HG03565 (cell line): ENCODE measurements at regions not wholly inside any gene's neighbourhood (a gene's known extent, or its start where the extent isn't known, plus 50 kb on each side); places are given as distances from the start of the nearest gene placed in this dataset.
A peak's percentile ranks its signal among the peaks of the same experiment; 100 is the strongest.
"Not testable (repeated sequence)": the region's sequence is repeated elsewhere in the genome, so short reads cannot be mapped to it uniquely, and the experiment has no call there.

ENCODE experiments used
- ATAC-seq: cut with Tn5 transposase; IDR thresholded peaks from one replicate; pipeline ENCODE4 v1.9.1; 2021; ENCODE audit warnings: mild to moderate bottlenecking, moderate library complexity; ENCODE audit not compliant: unreplicated experiment

DNA sequence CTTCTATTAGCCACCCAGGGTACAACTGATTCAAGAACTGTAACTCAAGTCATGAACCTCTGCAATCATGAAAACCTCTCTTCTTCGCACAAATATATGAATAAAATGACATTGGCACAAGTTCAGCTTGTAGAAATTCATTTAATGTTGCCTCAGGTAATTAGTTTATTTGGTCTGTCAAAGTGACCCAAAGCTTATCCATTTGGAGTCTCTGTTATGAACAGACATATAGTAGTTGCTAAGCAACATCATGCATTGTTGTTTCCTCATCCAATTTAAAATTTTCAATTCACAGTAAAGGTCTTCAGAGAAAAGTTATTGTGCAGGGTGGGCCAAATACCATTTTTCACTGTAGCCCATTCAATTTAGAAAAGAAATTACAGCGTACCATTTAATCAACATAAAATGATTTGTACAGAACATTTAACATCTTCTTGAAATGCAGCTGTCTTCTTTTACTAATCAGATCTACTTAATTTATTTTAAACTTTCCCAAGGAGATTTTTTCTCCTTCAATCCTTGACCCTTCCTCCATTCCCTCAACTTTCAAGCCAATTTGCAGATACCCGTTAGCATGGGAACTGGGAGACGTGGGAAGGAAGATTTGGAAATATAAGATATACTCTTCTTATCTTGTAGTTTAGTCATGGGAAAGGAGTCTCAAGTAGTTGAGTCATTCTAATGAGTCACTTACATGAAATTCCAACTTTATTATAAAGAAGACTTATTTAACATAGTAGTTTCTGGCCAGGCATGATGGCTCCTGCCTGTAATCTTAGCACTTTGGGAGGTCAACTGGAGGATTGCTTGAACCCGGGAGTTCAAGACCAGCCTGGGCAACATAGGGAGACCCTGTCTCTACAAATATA, 231.3 kb downstream of the ATPSCKMT start:
- no peak for ATAC-seq

- ATAC-seq, result no peak
These were observed 231.9 kb downstream of the ATPSCKMT start for GRCh38 chr5:10017786-10018185.

- ATAC-seq, result not testable (repeated sequence)
These were observed 233.1 kb downstream of the ATPSCKMT start for GRCh38 chr5:10016559-10016958.

- not testable (repeated sequence) for ATAC-seq
These were observed 234.0 kb downstream of the ATPSCKMT start for GRCh38 chr5:10015681-10016080.

DNA sequence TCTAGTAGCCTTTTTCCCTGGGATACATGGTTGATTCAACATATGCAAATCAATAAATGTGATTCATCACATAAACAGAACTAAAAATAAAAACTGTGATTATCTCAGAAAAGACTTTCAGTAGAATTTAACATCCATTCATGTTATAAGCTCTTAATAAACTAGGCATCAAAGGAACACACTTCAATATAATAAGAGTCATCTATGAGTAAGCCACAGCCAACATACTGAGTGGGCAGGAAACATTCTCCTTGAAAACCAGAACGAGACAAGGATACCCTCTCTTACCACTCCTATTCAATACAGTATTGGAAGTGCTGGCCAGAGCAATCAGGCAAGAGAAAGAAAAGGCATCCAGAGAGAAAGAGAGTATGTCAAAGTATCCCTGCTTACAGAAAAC, 239.9 kb downstream of the ATPSCKMT start:
- no peak for ATAC-seq

DNA sequence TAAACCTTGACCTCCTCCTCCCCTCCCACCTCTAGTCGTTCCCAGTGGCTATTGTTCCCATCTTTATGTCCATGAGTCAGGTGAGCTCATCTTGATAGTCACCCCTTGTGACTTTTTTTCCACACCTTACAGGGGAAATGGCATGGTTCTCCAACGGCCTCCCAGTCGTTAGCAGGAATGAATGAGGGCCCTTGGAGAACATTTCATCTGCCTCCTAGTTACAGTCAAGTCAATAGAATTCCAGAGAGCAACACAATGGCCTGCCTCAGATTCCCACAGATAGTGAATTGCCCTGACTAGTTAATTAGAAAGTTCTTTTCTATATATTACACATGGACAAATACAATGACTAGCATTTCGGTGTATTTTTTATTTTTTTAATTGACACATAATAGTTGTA, 262.6 kb downstream of the ATPSCKMT start:
- ATAC-seq, result no peak

DNA sequence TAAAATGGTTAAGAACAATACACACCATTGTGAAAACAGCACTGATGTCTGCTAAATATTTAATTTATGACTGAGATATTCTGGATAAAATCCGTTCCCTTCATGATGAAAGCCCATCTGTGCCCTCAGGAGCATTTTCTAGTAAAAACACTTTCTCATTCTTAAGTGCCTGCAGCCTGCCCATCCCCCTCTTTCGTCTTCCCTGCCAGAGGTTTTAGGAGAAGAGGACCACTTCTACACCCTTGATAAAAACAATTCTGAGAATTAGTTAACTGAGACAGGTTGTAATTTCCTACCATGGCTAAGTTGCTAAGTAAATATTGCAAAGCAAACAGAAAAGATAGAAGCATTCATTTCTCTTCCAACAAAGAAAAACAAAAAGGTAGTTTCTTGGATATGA, 272.6 kb downstream of the ATPSCKMT start:
- ATAC-seq, result no peak

DNA sequence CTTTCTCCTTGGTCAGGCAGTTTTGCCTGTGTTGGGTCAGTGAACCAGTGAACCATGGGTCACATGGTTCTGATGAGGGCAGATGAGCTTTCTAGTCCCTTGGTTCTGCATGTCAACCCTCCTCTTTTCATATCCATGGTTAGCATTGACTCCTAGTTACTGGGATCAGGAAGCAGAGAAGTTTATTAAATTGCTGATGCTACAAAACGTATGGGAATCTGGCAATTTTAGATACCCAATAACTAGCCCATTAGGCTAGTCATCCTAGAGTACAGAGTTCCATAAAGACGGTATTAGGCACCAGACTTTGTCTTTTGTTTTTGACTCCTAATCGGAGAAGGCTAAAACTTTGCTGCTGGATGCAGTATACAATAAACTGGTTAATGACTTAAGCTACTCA, 273.1 kb downstream of the ATPSCKMT start:
- ATAC-seq, result no peak

DNA sequence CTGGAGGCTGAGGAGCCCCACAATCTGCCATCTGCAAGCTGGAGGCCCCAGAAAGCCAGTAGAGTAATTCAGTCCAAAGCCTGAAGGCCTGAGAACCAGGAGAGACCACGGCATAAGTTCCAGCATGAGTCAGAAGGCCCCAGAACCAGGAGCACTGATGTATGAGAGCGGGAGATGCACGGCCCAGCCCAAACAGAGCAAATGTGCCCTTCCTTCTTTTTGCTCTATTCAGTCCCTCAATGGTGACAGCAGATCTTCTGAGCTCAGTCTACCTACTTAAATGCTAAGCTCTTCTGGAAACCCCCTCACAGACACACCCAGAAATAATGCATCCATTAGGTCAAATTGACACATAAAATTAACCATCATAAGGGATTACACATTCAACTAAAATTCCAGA, 277.6 kb downstream of the ATPSCKMT start:
- ATAC-seq, result no peak

DNA sequence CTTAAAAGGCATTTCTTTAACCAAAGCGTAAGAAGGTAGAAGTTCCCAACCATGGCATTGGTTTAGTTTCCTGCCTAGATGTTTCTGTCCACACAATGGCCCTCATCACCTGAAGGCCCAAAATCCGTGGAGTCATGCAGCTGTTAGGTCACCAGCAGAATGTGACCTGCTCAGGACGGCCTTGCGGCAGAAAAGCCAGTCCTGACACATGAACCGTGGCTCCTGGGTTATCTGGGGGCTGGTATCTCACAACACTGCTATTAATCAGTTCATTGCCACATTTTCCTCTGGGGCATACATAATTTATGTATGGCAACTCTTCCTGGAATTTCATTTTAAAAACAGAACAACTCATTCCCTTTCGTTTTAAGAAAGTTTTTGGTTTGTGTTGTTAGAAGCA, 278.4 kb downstream of the ATPSCKMT start:
- no peak for ATAC-seq

DNA sequence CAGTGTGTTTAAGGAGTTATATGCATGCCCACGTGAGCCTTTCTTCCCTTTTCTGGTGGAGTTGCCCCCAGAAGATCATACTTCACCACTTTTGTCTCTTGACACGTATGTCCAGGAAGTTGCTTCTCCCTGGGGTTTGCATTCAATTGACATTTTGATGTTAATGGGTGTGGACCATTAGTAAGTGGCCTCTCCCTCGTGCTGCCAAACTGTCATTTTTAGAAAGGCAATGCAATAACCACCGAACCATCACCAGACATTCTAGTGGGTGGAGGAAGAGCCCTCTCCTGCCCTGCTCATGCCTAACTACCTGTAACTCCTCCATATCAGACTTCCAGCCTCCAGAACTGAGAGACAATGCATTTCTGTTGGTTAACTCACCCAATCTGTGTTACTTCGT, 290.8 kb downstream of the ATPSCKMT start:
- no peak for ATAC-seq

DNA sequence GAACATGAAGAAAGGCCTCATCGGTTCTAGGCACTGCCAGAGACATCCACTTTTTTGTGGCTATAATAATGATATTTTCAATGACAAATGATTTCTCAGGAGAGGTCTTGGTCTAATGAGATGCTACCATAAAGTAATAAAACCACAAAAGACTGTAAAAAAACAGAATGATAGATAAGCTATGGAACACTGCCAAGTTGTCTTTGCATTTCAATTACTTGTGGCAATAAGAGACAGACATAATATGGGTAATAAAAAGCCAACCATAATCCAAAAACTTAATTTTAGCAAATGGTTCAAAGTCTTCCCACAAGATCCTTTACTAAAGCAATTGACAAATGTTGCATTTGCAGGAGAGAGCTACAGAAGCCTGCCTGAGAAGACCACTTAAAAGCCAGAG, 292.5 kb downstream of the ATPSCKMT start:
- no peak for ATAC-seq

GRCh38 chr5:9956725-9957124, 293.0 kb downstream of the ATPSCKMT start:
- no peak for ATAC-seq

GRCh38 chr5:9955586-9955985, 294.1 kb downstream of the ATPSCKMT start:
- ATAC-seq, result no peak

DNA sequence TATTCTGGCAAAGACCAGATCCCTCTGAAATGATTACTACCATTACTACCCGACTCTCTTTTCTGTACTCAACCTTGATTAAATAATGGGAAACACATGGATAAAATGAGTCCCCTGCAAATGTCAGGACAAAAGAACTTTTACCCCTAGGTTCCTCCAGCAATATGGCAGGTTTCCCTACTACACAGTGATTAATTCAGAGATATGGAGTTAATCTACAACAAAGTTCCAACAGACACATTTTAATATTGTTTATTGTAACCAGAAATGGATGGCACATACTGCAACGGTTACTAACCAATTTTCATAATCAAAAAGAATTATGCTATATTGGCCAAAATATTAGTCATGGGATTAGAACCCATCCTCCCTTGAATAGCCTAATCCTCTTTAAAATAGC, 294.8 kb downstream of the ATPSCKMT start:
- ATAC-seq, result no peak

DNA sequence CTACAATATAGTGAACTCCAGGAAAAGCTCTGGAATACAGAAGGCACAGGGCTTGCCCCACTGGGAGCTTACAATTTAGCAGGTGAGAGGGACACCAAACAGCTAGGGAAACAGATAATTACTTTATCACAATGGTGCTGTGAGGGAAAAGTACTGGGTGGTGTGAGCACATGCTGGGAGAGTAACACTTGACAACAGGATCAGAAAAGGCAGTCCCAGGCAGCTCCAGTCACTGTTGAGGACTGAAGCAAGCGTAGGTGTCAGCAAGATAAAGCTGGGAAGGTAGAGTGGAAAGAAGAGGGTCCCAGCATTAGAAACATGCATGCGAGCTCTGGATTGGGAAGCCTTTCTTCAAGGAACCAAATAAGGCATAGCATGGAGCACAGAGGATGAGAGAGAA, 296.0 kb downstream of the ATPSCKMT start:
- ATAC-seq, result no peak

DNA sequence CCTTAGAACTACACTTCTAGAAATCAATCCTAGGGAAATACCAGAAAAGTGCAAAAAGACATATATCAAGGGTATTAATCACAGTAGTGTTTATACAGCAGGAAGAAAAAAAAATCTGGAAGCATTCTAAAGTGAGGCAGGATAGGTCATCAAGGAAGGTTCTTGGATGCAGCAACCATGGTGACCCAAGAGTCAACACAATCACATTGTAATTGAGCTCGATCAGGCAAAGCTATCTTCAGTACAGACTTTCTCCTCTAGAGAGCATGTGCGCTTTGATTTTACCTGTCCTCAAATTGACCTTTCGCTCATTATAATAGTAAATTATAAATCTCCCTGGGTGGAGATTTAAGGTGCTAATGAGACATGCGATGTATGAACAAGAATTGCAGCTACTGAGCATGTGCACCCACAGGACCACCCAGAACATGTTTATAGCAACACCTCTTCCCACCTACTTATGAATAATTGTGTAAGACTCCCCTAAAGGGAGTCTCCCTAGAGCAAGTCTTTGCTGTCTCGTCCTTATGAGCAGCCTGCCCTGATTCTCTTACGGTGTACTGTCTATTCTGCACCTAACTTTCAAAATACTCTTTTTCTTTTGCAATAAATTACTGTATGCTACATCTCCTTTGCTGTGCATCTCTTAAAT, 297.7 kb downstream of the ATPSCKMT start:
- no peak for ATAC-seq

- no peak for ATAC-seq
These were observed 301.7 kb downstream of the ATPSCKMT start for GRCh38 chr5:9947944-9948343.

DNA sequence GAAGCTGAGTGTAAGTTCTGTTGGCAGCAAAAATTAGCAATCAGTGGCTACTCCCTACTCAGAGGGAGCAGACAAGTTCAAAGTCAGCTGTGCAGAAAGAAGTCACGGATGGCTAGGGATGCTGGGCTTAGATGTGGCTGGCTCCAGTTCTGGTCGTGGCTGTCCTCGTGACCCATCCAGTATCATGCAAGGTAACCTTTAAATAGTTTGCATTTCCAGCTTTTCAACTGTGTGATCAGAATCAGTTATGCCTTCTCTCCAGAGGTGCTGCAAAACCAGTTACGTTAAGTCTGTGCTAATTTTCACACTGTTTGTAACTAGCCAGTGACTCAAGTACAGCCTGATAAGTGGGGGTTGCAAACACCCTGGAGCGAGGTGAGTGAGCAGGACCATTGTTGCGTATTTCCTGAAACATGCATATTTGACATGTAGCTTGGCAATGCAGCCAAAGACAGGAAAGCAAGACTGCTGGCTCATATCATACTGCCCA, 302.4 kb downstream of the ATPSCKMT start:
- ATAC-seq, result peak; percentile 48

DNA sequence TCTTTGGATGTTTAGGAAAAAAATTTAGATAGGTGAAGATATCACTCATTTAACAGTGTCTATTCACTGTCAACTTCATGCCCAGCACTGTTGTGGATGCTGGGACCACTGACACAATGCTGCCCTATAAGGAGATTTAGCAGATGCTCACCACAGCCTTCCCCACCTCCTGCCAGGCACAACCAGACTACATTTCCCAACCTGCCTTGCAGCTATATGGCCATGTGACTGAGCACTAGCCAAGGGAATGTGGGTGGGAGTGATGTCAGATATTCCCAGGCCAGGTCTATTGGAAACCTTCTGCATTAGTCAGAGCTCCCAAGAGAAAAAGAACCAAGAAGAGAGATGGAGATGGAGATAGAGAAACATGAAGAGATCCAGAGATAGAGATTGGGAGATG, 302.6 kb upstream of the TAS2R1 start:
- ATAC-seq, result no peak

GRCh38 chr5:9930156-9930555, 300.0 kb upstream of the TAS2R1 start:
- no peak for ATAC-seq

DNA sequence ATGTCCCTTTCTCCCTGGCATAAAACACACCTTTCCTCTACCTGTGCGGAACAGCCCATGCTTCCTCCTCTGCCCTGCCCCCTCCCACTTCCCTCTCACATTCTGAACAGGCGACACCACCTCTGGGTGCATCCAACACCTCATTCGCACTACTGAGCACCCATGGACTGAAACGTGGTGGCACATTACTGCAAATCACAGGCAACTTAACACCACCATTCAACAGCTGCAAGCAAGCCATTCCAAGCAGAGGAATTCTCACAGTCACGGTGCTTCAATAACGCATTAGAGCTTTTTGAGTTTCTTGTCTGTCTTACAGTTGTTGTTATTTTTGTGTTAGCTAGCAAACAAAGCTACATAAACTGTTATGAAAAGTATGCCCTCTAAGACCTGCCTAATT, 298.2 kb upstream of the TAS2R1 start:
- ATAC-seq, result no peak
